ENCODE measurements at regions not wholly inside any gene's neighbourhood (a gene's known extent, or its start where the extent isn't known, plus 50 kb on each side); places are given as distances from the start of the nearest gene placed in this dataset.
"Not testable (repeated sequence)": the region's sequence is repeated elsewhere in the genome, so short reads cannot be mapped to it uniquely, and the experiment has no call there.

DNA sequence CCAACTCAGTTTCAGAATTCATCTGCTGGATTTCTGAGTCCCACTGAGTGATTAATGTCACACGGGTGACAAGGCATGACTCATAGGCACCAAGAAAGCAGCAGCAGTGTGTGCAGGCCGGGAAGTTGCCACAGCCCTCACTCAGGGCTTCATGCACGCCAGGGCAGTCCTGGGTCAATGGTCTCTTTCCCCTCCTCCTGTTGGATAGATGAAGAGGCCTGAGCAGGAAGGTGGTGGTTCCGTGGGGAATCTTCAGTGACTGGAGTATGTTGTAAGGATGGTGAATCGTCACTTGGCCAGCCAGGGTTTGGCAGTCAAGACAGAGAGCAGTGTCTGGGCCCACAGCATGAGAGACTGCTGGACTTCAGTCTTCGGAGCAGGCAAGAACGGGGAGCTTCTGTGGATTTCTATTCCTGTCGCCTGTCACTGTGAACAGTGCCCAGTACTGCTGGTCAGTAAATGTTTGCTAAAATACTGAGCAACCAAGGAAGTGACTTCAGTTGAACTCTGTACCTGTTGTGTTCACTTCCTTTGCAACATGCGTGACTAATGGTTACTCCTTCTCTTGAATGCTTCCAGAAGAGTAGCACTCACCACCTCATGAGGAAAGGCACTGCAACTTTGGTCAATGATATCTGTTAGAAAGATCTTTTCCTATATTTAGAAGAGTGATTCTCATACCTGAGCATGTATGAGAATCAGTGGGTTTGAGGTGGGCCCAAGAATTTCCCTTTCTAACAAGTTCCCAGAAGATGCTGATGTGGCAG lies 62.0 kb upstream of the CD93 start:
- DNase-seq = no peak

DNA sequence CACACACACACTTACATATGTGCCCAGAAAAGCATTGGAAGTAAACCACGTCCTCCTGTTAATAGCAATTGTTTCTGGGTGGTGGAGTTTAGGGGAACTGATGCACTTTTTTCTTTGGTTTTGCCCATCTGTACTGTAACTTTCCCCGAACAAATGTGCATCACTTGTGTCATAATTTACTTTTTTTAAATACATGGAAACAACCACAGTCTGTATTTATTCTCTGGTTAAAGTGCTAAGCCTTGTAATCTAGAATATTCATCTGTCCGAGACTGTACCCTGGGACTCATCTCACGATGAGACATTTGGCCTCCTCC lies 61.5 kb upstream of the CD93 start:
- DNase-seq = no peak

- no peak for DNase-seq
Observed at GRCh38 chr20:23146857-23147637, 60.9 kb upstream of the CD93 start.

- no peak for DNase-seq
Observed at GRCh38 chr20:23146181-23146580, 60.1 kb upstream of the CD93 start.

GRCh38 chr20:23145281-23145700 lies 59.2 kb upstream of the CD93 start:
- DNase-seq = no peak

DNA sequence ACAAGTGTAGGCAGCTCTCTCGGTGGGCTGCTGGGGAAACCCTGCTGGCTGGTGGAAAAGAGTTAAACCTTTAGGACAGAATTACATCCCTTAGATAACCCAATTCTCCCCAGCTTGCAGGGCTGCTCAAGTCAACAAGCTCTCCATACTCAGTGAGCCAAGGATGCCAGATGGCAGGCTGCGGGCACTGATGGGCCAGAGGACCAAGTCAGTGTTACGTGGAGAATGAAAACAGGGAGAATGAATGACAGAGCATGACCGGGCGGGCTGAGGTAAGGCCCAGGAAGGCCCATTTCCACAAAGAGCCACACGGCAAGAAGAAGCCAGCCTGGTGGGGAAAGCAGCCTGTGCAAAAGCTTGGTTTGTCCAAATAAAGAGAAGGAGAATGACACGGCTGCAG lies 58.7 kb upstream of the CD93 start:
- no peak for DNase-seq

GRCh38 chr20:23143986-23144690 lies 58.0 kb upstream of the CD93 start:
- DNase-seq = no peak

DNA sequence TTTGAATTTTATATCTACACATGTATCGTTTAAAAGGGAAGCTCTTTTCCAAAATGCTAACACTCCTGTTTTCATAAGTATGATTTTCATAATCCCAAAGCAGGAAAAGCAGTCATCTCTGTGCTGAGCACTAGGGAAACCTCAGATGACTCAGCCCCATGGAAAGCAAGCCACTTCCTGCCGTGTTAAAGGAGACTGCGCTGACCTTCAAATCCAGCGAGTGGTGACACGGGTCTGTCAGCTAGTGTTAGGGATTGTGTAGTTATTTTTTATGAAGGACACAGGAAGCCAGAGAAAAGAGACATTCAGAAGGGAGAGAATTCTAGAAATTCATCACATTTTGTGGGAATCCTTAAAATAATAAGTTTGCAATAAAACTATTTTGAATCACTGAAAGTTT lies 57.0 kb upstream of the CD93 start:
- DNase-seq = no peak

- DNase-seq = no peak
Observed at GRCh38 chr20:23142162-23143050, 56.3 kb upstream of the CD93 start.

DNA sequence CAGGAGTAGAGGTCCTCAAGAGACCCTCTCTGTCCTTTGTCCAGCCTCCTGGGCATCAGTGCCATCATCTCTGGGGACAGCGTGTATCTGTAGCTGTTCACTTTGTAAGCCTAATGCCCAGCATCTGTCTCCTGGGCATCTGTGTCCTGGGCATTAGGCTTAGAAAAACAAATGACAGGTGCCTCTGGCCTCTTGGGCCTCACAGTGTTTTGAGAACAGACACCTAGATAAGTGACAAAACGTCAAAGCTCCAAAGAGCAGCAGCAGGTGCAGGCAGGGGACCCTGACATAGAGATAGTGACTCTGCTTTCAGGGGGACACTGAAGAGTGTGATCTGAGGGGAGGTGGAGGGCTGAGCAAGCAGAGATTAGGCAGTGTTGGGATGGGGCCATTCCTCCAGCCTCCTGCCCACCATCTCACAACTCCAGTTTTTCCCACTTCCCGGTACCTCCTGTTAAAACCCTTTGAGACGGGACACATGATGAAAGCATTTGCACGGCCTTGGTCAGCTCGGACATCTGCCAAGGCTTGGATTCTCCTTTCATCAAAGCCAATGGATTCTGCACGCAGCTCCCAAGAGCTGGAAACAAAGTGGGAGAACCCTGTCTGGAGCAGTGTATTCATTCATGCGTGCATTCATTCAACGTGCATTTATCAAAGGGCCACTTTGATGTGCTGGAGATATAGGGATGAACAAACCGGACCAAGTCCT lies 55.5 kb upstream of the CD93 start:
- no peak for DNase-seq

DNA sequence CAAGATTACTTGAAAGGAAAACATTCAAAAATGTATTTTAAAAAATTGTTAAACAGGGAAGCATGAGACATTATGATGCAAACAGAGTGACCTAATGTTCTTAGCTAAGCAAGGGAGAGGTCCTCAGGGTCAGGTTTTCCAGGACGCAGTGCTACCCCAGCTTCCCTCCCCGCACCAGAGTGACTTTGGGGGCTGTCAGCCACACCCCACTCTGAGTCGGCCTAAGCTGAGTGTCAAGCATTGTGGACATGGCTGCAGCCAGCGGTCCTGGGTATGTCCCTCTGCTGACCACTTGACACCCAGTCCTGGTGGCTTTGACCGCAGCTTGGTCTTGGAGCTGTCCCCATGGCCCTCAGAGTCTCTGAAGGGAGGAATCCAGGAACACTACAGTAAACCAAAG lies 54.9 kb upstream of the CD93 start:
- no peak for DNase-seq

- DNase-seq = not testable (repeated sequence)
Observed at GRCh38 chr20:23139984-23140383, 53.9 kb upstream of the CD93 start.

- DNase-seq = peak; percentile 85
Observed at GRCh38 chr20:23139524-23139923, 53.4 kb upstream of the CD93 start.

DNA sequence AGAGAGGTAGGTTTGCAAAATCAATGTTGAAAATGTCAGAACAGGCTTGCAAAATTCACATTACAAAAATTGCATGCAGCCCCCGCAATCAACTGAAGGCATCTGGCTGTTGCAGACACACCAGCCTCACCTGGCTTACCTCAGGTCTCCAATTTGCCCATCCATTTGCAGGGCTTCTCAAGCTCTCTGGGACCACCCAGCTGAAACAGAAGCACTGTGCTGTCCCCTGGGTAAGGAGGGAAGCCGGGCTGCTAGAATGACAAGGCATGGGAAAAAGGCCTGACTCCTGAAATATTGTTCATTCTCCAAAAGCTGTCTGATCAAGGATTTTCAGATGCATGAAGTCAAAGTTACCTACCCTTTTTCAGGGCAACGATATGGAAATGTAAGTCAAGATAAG lies 52.6 kb upstream of the CD93 start:
- DNase-seq = no peak

DNA sequence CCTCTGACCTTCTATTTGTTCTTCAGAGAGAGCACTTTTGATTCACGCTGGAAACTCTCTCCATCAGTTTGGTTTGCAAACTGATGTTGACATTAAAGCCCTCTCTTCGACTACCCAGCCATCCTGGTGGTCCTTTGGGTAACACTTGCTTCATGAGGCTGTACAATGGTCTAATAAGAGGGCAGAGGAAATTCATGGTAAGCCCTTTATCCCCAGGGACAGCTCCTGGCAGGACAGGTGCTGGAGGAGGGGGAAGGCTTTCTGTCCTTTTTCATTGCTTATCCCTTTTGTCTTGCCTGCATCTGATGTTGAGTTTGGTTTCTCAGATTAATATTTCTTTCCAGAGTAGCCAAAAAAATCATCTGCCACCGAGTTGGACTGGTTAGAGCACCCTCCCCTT lies 52.1 kb upstream of the CD93 start:
- no peak for DNase-seq

DNA sequence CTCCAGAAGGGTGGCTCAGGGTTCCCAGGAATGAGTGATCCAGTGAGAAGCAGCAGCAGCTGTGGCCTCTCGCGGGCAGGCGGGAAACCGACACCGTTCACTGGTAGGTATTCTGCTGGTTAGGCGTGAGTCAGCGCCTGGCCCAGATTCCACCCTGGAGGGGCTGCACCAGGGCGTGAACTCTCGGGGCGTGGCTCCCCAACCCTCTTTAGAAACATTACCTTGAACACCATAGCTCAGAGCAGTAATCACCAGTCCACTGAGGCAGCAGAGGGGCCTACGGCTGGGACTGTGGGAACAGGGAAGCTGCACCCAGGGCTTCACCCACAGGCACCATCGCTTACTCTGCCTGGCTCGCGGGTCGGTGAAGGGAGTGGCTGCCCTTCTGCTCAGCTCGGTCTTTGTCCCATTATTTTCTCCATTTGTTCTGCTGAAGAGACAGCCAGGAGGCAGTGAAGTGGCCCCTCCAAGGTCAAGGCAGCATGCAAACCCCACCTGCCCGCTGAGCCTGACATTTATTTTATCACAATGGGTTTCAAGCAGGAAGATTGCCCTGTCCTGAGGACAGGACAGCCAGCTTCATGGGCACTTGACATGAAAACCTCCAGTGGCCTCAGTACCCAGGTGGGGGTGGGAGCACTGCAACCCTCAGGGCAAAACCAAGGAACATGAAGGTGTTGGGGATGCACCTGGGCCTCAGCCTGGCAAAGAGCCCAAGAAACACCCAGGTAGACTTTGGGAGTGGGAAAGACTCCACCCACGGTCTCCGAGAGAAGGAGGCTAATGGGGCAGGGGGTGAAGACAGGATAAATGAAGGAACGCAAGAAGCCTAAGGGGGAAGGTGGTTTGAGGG lies 51.0 kb upstream of the CD93 start:
- DNase-seq = no peak

GRCh38 chr20:23135449-23136420 lies 49.6 kb upstream of the CD93 start:
- DNase-seq = no peak

Data from NCI-H748 treated with DMSO at 0.1 percent for 48 hours (cell line).